Endodermal cell (in vitro differentiated cells): ENCODE measurements at regions not wholly inside any gene's neighbourhood (a gene's known extent, or its start where the extent isn't known, plus 50 kb on each side); places are given as distances from the start of the nearest gene placed in this dataset.

ENCODE experiments used
- DNase-seq: peaks from one replicate; pipeline ENCODE4 v3.0.0-alpha.2; 2017
- H3K27ac ChIP-seq: 2 replicates; pipeline ENCODE4 v1.5.1; 2013; ENCODE audit warnings: mild to moderate bottlenecking, low read depth, low read length, moderate library complexity
- H3K27me3 ChIP-seq: 2 replicates; pipeline ENCODE4 v1.6.1; 2013; ENCODE audit warnings: mild to moderate bottlenecking, low read length, moderate library complexity; ENCODE audit not compliant: insufficient read depth, control insufficient read depth, poor library complexity, severe bottlenecking
- H3K36me3 ChIP-seq: 2 replicates; pipeline ENCODE4 v1.7.0; 2013; ENCODE audit warnings: mild to moderate bottlenecking, low read length, moderate library complexity; ENCODE audit not compliant: control insufficient read depth, insufficient read depth
- H3K4me1 ChIP-seq: one replicate; pipeline ENCODE4 v1.7.0; 2013; ENCODE audit warnings: low read length; ENCODE audit not compliant: control insufficient read depth, insufficient read depth
- H3K4me3 ChIP-seq: 2 replicates; pipeline ENCODE4 v1.5.1; 2013; ENCODE audit warnings: mild to moderate bottlenecking, low read length, moderate library complexity
- H3K9ac ChIP-seq: 2 replicates; pipeline ENCODE4 v1.6.1; 2013; ENCODE audit warnings: mild to moderate bottlenecking, low read length, moderate library complexity; ENCODE audit not compliant: poor library complexity, severe bottlenecking; ENCODE audit errors: extremely low read depth
- H3K9me3 ChIP-seq: 2 replicates; pipeline ENCODE4 v1.6.1; 2013; ENCODE audit warnings: mild to moderate bottlenecking, low read length, moderate library complexity; ENCODE audit not compliant: control insufficient read depth
- H3K27ac Mint-ChIP-seq: 2 replicates; pipeline ENCODE4 v1.8.0; 2020; ENCODE audit warnings: mixed read lengths
- H3K27me3 Mint-ChIP-seq: 2 replicates; pipeline ENCODE4 v1.8.0; 2021; ENCODE audit warnings: mild to moderate bottlenecking, mixed read lengths; ENCODE audit not compliant: insufficient read depth
- H3K36me3 Mint-ChIP-seq: 2 replicates; pipeline ENCODE4 v1.8.0; 2020; ENCODE audit warnings: low read depth, mixed read lengths
- H3K4me1 Mint-ChIP-seq: 2 replicates; pipeline ENCODE4 v1.8.0; 2020; ENCODE audit warnings: mixed read lengths
- H3K4me3 Mint-ChIP-seq: 2 replicates; pipeline ENCODE4 v1.8.0; 2020; ENCODE audit warnings: mild to moderate bottlenecking, moderate library complexity, mixed read lengths
- H3K9me3 Mint-ChIP-seq: 2 replicates; pipeline ENCODE4 v1.8.0; 2020; ENCODE audit warnings: mild to moderate bottlenecking, mixed read lengths
- WGBS, 2 experiments: methylation state at CpG; one replicate each; pipeline versions ENCODE4 v1.1.5 to v1.1.7; 2013; ENCODE audit warnings: missing lambda C conversion rate in 2 of 2, mixed read lengths in 1 of 2; ENCODE audit not compliant: insufficient coverage in 1 of 2, insufficient read length in 1 of 2; 5-methylcytosine and 5-hydroxymethylcytosine counted together
- TF ChIP-seq, protein P1 (sequence below): fragments of 200-600 bp; sonication (generic); conservative IDR thresholded peaks from 2 replicates; pipeline ENCODE4 v1.5.0; 2021; ENCODE audit warnings: antibody characterized with exemption, mild to moderate bottlenecking

DNA sequence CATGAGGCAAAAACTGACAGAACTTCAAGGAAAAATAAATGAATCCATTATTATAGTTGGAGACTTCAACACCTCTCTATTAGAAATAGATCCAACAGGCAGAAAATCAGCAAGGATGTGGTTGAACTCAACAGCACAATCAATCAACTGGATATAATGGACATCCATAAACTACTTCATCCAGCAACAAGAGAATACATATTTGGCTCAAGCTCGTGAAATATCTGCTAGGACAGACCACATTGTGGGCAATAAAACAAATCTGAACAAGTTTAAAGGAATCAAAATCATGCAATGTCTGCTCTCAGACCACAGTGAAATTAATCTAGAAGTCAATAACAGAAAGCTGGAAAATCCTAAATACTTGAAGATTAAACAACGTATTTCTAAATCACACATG, 362.6 kb downstream of the CD109 start:
- H3K36me3 ChIP-seq: no peaks in the 10 kb centered on the region
- DNase-seq: no peak
- Mint-ChIP-seq H3K27ac (no peak overlapping the region), H3K9me3 (no peaks in the 10 kb centered on the region), H3K36me3 (no peaks in the 10 kb centered on the region), H3K4me3 (no peak overlapping the region), H3K27me3 (peaks cover 1% of the 10 kb centered on the region), H3K4me1 (peaks cover 4% of the 10 kb centered on the region)
- no peak overlapping the region for H3K27ac ChIP-seq
- no peaks in the 10 kb centered on the region for H3K9me3 ChIP-seq
- H3K4me3 ChIP-seq: no peak overlapping the region
- H3K27me3 ChIP-seq: no peaks in the 10 kb centered on the region
- H3K9ac ChIP-seq: no peak overlapping the region
- H3K4me1 ChIP-seq: no peaks in the 10 kb centered on the region
- WGBS, 2 experiments: 89 to 98% methylated on average over 1 to 2 of the region's 2 CpGs
- TF ChIP-seq, protein P1, sequence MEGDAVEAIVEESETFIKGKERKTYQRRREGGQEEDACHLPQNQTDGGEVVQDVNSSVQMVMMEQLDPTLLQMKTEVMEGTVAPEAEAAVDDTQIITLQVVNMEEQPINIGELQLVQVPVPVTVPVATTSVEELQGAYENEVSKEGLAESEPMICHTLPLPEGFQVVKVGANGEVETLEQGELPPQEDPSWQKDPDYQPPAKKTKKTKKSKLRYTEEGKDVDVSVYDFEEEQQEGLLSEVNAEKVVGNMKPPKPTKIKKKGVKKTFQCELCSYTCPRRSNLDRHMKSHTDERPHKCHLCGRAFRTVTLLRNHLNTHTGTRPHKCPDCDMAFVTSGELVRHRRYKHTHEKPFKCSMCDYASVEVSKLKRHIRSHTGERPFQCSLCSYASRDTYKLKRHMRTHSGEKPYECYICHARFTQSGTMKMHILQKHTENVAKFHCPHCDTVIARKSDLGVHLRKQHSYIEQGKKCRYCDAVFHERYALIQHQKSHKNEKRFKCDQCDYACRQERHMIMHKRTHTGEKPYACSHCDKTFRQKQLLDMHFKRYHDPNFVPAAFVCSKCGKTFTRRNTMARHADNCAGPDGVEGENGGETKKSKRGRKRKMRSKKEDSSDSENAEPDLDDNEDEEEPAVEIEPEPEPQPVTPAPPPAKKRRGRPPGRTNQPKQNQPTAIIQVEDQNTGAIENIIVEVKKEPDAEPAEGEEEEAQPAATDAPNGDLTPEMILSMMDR: no peak

GRCh38 chr6:74057326-74057725, 361.3 kb downstream of the CD109 start:
- TF ChIP-seq, protein P1: no peak
- peaks cover 1% of the 10 kb centered on the region for H3K27me3 Mint-ChIP-seq
- no peak overlapping the region for H3K27ac Mint-ChIP-seq
- no peak for DNase-seq
- H3K9me3 Mint-ChIP-seq: no peaks in the 10 kb centered on the region
- no peak overlapping the region for H3K4me3 Mint-ChIP-seq
- no peaks in the 10 kb centered on the region for H3K9me3 ChIP-seq
- no peaks in the 10 kb centered on the region for H3K4me1 ChIP-seq
- H3K36me3 ChIP-seq: no peaks in the 10 kb centered on the region
- 90% methylated on average over 2 of the region's 2 CpGs; no CpG with 5 or more reads in 1 of the 2 experiments for WGBS, 2 experiments
- H3K27me3 ChIP-seq: no peaks in the 10 kb centered on the region
- H3K4me1 Mint-ChIP-seq: peaks cover 10% of the 10 kb centered on the region
- no peak overlapping the region for H3K4me3 ChIP-seq
- H3K27ac ChIP-seq: no peak overlapping the region
- no peaks in the 10 kb centered on the region for H3K36me3 Mint-ChIP-seq
- no peak overlapping the region for H3K9ac ChIP-seq

DNA sequence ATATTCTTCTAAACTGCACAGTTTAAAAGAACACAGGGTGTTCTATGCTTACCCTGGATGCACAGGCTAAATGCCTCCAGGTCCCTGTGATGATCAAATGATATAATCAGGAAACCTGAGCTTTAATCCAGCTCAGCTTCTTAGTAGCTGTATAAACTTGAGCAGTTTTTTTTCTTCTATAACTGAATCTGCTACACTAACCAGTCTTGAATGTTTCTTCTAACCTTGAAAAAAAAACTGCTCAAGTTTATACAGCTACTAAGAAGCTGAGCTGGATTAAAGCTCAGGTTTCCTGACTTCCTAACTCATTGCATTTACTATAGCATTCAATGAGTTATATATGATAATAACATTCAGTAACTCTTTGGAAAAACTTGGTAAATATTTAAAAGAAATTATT, 358.2 kb downstream of the CD109 start:
- H3K4me3 Mint-ChIP-seq: no peak overlapping the region
- H3K4me1 Mint-ChIP-seq: peaks cover 29% of the 10 kb centered on the region
- no peak for DNase-seq
- H3K9me3 Mint-ChIP-seq: no peaks in the 10 kb centered on the region
- H3K36me3 Mint-ChIP-seq: no peaks in the 10 kb centered on the region
- Histone ChIP-seq H3K9ac (no peak overlapping the region), H3K27ac (no peak overlapping the region), H3K36me3 (no peaks in the 10 kb centered on the region), H3K4me1 (no peaks in the 10 kb centered on the region), H3K9me3 (no peaks in the 10 kb centered on the region), H3K4me3 (no peak overlapping the region), H3K27me3 (no peaks in the 10 kb centered on the region)
- TF ChIP-seq, protein P1: no peak
- no peak overlapping the region for H3K27ac Mint-ChIP-seq
- H3K27me3 Mint-ChIP-seq: peaks cover 1% of the 10 kb centered on the region
